HEK293T (cell line): ENCODE measurements at regions not wholly inside any gene's neighbourhood (a gene's known extent, or its start where the extent isn't known, plus 50 kb on each side); places are given as distances from the start of the nearest gene placed in this dataset.

Experiments
- CTCF ChIA-PET: fragments of 350-600 bp; formaldehyde crosslinking; extraction: SDS; loops from one replicate; lab custom pipeline; 2021; ENCODE audit warnings: antibody characterized with exemption, inconsistent platforms; lab: Yijun Ruan, JAX
- POLR2A ChIA-PET: fragments of 350-600 bp; formaldehyde crosslinking; extraction: SDS; loops from one replicate; lab custom pipeline; 2020; ENCODE audit warnings: antibody characterized with exemption, inconsistent platforms; lab: Yijun Ruan, JAX
- DNase-seq: peaks from one replicate; pipeline ENCODE4 v3.0.0; 2012; ENCODE audit warnings: mixed read lengths; ENCODE audit errors: extremely low spot score
- ARNT ChIP-seq: fragments of 450-650 bp; IDR thresholded peaks from 2 replicates; pipeline ENCODE4 v1.6.1; 2017; ENCODE audit warnings: mild to moderate bottlenecking
- BHLHE40 ChIP-seq: fragments of 450-650 bp; IDR thresholded peaks from 2 replicates; pipeline ENCODE4 v1.6.1; 2016; ENCODE audit warnings: mild to moderate bottlenecking, moderate library complexity, borderline replicate concordance
- CTBP1 ChIP-seq: fragments of 450-650 bp; IDR thresholded peaks from 2 replicates; pipeline ENCODE4 v1.6.1; 2016; ENCODE audit warnings: borderline replicate concordance
- ELF4 ChIP-seq: fragments of 450-650 bp; IDR thresholded peaks from 2 replicates; pipeline ENCODE4 v1.6.1; 2017; ENCODE audit warnings: antibody characterized with exemption
- FOXA1 ChIP-seq: fragments of 450-650 bp; IDR thresholded peaks from 2 replicates; pipeline ENCODE4 v1.6.1; 2016; ENCODE audit warnings: mild to moderate bottlenecking
- FOXK2 ChIP-seq: fragments of 450-650 bp; IDR thresholded peaks from 2 replicates; pipeline ENCODE4 v1.6.1; 2016; ENCODE audit warnings: mild to moderate bottlenecking
- FOXM1 ChIP-seq: fragments of 450-650 bp; IDR thresholded peaks from 2 replicates; pipeline ENCODE4 v1.6.1; 2017; ENCODE audit warnings: mild to moderate bottlenecking, borderline replicate concordance
- HDGF ChIP-seq: fragments of 450-650 bp; IDR thresholded peaks from 2 replicates; pipeline ENCODE4 v1.6.1; 2017; ENCODE audit warnings: antibody characterized with exemption, borderline replicate concordance
- L3MBTL2 ChIP-seq: fragments of 450-650 bp; conservative IDR thresholded peaks from 2 replicates; pipeline ENCODE4 v1.6.1; 2016; ENCODE audit warnings: mild to moderate bottlenecking
- LEF1 ChIP-seq: fragments of 450-650 bp; IDR thresholded peaks from 2 replicates; pipeline ENCODE4 v1.6.1; 2017; ENCODE audit warnings: mild to moderate bottlenecking, borderline replicate concordance
- NFRKB ChIP-seq: fragments of 450-650 bp; IDR thresholded peaks from 2 replicates; pipeline ENCODE4 v1.6.1; 2016; ENCODE audit warnings: mild to moderate bottlenecking, moderate library complexity
- PKNOX1 ChIP-seq: fragments of 450-650 bp; IDR thresholded peaks from 2 replicates; pipeline ENCODE4 v1.6.1; 2016
- SP1 ChIP-seq: fragments of 450-650 bp; IDR thresholded peaks from 2 replicates; pipeline ENCODE4 v1.6.1; 2017
- SUZ12 ChIP-seq: fragments of 450-650 bp; IDR thresholded peaks from 2 replicates; pipeline ENCODE4 v1.6.1; 2016; ENCODE audit warnings: mild to moderate bottlenecking
- TARDBP ChIP-seq: fragments of 450-650 bp; IDR thresholded peaks from 2 replicates; pipeline ENCODE4 v1.6.1; 2016
- ZNF384 ChIP-seq: fragments of 450-650 bp; IDR thresholded peaks from 2 replicates; pipeline ENCODE4 v1.6.1; 2016

GRCh38 chr2:88834866-88835265, 143.4 kb downstream of the RPIA start:
- DNase-seq: no peak
- TF ChIP-seq FOXK2 (no peak), CTBP1 (no peak), HDGF (no peak), ZNF384 (no peak), SUZ12 (no peak), ELF4 (no peak), FOXA1 (no peak), BHLHE40 (no peak), ARNT (no peak)
- POLR2A ChIA-PET: no interaction called here
- CTCF ChIA-PET: interaction anchor here (0.7 kb wide), 1 partner anchor 69 kb away, joined by 3 read pairs; no protein-coding TSS in a partner anchor

- ChIA-PET POLR2A (no interaction called here), CTCF (no interaction called here)
- TF ChIP-seq BHLHE40: no peak
- TF ChIP-seq NFRKB: no peak
- no peak for TF ChIP-seq HDGF
- TF ChIP-seq ZNF384: no peak
- no peak for TF ChIP-seq SP1
- TF ChIP-seq ELF4: no peak
- no peak for TF ChIP-seq SUZ12
- no peak for TF ChIP-seq FOXA1
- TF ChIP-seq LEF1: no peak
- TF ChIP-seq L3MBTL2: no peak
- DNase-seq: no peak
Observed at GRCh38 chr2:88835726-88836125, 144.3 kb downstream of the RPIA start.

- no peak for TF ChIP-seq SP1
- TF ChIP-seq FOXM1: no peak
- TF ChIP-seq BHLHE40: no peak
- TF ChIP-seq HDGF: no peak
- no peak for TF ChIP-seq CTBP1
- TF ChIP-seq SUZ12: no peak
- TF ChIP-seq L3MBTL2: no peak
- no peak for DNase-seq
- ChIA-PET CTCF (no interaction called here), POLR2A (no interaction called here)
Observed at GRCh38 chr2:88836351-88836750, 144.9 kb downstream of the RPIA start.

GRCh38 chr2:88837511-88838160, 146.2 kb downstream of the RPIA start:
- TF ChIP-seq LEF1 (no peak), FOXA1 (no peak), SUZ12 (no peak), PKNOX1 (no peak), ZNF384 (no peak), HDGF (no peak), ELF4 (no peak), ARNT (no peak), BHLHE40 (no peak), CTBP1 (no peak), SP1 (no peak), TARDBP (no peak), NFRKB (no peak), FOXM1 (no peak), L3MBTL2 (no peak), FOXK2 (no peak)
- POLR2A ChIA-PET: no interaction called here
- CTCF ChIA-PET: no interaction called here
- no peak for DNase-seq

- ChIA-PET CTCF (no interaction called here), POLR2A (no interaction called here)
- TF ChIP-seq NFRKB (no peak), FOXK2 (no peak), ARNT (no peak), LEF1 (no peak), ELF4 (no peak), PKNOX1 (no peak), L3MBTL2 (no peak), HDGF (no peak), ZNF384 (no peak), TARDBP (no peak), SUZ12 (no peak), SP1 (no peak)
- no peak for DNase-seq
Observed at GRCh38 chr2:88838165-88838635, 146.7 kb downstream of the RPIA start.

GRCh38 chr2:88841224-88841929, 149.9 kb downstream of the RPIA start:
- TF ChIP-seq LEF1 (no peak), PKNOX1 (no peak), SUZ12 (no peak), TARDBP (no peak), ELF4 (no peak), HDGF (no peak), CTBP1 (no peak), FOXM1 (no peak), L3MBTL2 (no peak), SP1 (no peak), NFRKB (no peak), FOXA1 (no peak), ZNF384 (no peak), BHLHE40 (no peak), FOXK2 (no peak), ARNT (no peak)
- CTCF ChIA-PET: interaction anchor here (1.4 kb wide), 1 partner anchor 10 kb away, joined by 7 read pairs; no protein-coding TSS in a partner anchor

More at GRCh38 chr2:88841224-88841929, 149.9 kb downstream of the RPIA start:
- POLR2A ChIA-PET: no interaction called here
- DNase-seq: no peak
